GM23338 (cell line): ENCODE measurements at regions not wholly inside any gene's neighbourhood (a gene's known extent, or its start where the extent isn't known, plus 50 kb on each side); places are given as distances from the start of the nearest gene placed in this dataset. TPM values are rescaled to one million over a fixed set of nuclear protein-coding genes. Genes with fewer than 3 reads are reported as not detected.

Experiments used
- small RNA-seq: library from RNA; depleted of rRNA; stranded (forward); fragments of <200 nt; gene quantifications from one replicate; pipeline ENCODE3, GENCODE V24; 2014; ENCODE audit warnings: low replicate concordance

Small RNAs in the stretch of these regions (small RNA-seq; reads per million reads assigned to genes)
- gene RNU6-873P (not detected), gene RNU6ATAC6P (not detected)
